Activated naive CD4-positive, alpha-beta T cell treated with anti-CD3 and anti-CD28 coated beads, Interleukin-2, amount 10 ng/mL, durations not matched to agents 7 days and 5 days (primary cell): ENCODE measurements at regions not wholly inside any gene's neighbourhood (a gene's known extent, or its start where the extent isn't known, plus 50 kb on each side); places are given as distances from the start of the nearest gene placed in this dataset.
"Not testable (repeated sequence)": the region's sequence is repeated elsewhere in the genome, so short reads cannot be mapped to it uniquely, and the experiment has no call there.

Experiments used
- CTCF ChIA-PET: fragments of 350-600 bp; sonication (Branson Sonifier 250); formaldehyde crosslinking; loops from one replicate; lab custom pipeline; 2021; ENCODE audit warnings: antibody characterized with exemption; lab: Charles Lee
- DNase-seq: peaks from one replicate; pipeline ENCODE4 v3.0.0-alpha.2; 2020
- H3K27ac Mint-ChIP-seq: one replicate; pipeline ENCODE4 v1.8.0; 2021; ENCODE audit warnings: mild to moderate bottlenecking, moderate library complexity, mixed read lengths
- H3K27me3 Mint-ChIP-seq: one replicate; pipeline ENCODE4 v1.8.0; 2021; ENCODE audit warnings: mild to moderate bottlenecking, mixed read lengths
- H3K36me3 Mint-ChIP-seq: one replicate; pipeline ENCODE4 v1.8.0; 2021; ENCODE audit warnings: mixed read lengths
- H3K4me1 Mint-ChIP-seq: one replicate; pipeline ENCODE4 v1.8.0; 2021; ENCODE audit warnings: mixed read lengths
- H3K4me3 Mint-ChIP-seq: one replicate; pipeline ENCODE4 v1.8.0; 2021; ENCODE audit warnings: mild to moderate bottlenecking, moderate library complexity, mixed read lengths
- H3K9me3 Mint-ChIP-seq: one replicate; pipeline ENCODE4 v1.8.0; 2021; ENCODE audit warnings: mixed read lengths

DNA sequence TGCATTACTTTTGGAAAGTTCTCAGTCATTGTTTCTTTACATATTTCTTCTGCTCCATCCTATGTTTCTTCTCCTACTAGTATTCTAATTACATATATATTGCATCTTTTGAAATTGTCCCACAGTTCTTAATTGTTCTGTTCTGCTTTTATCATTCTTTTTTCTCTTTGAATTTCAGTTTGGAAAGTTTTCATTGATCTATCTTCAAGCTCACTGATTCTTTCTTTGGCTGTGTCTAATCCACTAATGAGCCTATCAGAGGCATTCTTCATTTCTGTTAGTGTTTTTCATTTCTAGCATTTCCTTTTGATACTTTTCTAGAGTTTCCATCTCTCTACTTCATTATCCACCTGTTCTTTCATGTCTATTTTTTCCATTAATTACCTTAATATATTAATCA, 159.0 kb upstream of the KCNJ15 start:
- Mint-ChIP-seq H3K4me3 (no peak overlapping the region), H3K27ac (no peak overlapping the region), H3K4me1 (no peaks in the 10 kb centered on the region), H3K36me3 (no peaks in the 10 kb centered on the region), H3K9me3 (no peaks in the 10 kb centered on the region), H3K27me3 (peaks cover 21% of the 10 kb centered on the region)
- CTCF ChIA-PET: no interaction called here
- DNase-seq: no peak

DNA sequence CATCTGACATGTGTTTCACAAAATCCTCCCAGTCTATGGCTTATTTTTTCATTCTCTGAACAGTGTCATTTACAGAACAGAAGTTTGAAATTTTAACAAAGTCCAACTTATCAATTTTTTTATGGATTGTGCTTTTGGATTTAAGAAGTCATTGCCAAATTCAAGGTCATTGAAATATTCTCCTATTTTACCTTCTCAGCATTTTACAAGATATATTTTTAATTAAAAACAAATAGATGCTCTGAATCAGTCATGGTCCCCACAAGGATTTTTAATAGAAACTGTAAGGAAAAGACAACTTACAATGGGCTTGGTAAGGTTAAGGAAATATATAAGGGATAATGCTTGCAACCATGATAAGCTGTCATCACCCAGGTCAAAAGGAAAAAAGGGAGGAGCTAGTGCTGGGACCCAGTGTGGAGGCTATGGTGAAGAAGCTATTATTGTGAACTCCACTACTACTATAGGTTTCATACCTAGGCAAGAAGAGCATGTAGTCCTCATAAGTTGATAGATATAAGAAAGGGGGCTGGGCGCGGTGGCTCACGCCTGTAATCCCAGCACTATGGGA, 144.5 kb upstream of the KCNJ15 start:
- CTCF ChIA-PET: no interaction called here
- no peak for DNase-seq

GRCh38 chr21:38114717-38115333, 142.0 kb upstream of the KCNJ15 start:
- peaks cover 7% of the 10 kb centered on the region for H3K27me3 Mint-ChIP-seq
- peak overlapping the region; percentile 85 for H3K27ac Mint-ChIP-seq
- H3K9me3 Mint-ChIP-seq: peaks cover 10% of the 10 kb centered on the region
- CTCF ChIA-PET: no interaction called here
- H3K4me3 Mint-ChIP-seq: no peak overlapping the region
- DNase-seq: peak; percentile 29
- H3K36me3 Mint-ChIP-seq: peaks cover 14% of the 10 kb centered on the region
- H3K4me1 Mint-ChIP-seq: peaks cover 38% of the 10 kb centered on the region

More for the DNA sequence above, 144.5 kb upstream of the KCNJ15 start:
- peaks cover 38% of the 10 kb centered on the region for H3K4me1 Mint-ChIP-seq
- peaks cover 10% of the 10 kb centered on the region for H3K9me3 Mint-ChIP-seq
- H3K27me3 Mint-ChIP-seq: peaks cover 4% of the 10 kb centered on the region
- peaks cover 14% of the 10 kb centered on the region for H3K36me3 Mint-ChIP-seq
- H3K4me3 Mint-ChIP-seq: no peak overlapping the region
- H3K27ac Mint-ChIP-seq: peak overlapping the region; percentile 67

DNA sequence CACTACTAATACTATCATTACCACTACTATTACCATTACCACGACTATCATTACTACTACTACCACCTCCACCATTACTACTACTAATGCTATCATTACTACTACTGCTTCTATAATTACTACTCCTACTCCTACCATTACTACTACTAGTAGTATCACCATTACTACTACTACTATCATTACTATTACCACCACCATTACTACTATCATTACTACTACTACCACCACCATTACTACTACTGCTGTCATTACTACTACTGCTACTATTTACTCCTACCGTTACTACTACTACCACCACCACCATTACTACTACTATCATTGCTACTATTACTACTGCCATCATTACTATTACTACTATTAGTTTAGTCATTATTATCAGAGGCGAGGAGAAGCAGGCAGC, 140.9 kb upstream of the KCNJ15 start:
- Mint-ChIP-seq H3K9me3 (peaks cover 10% of the 10 kb centered on the region), H3K4me3 (no peak overlapping the region), H3K4me1 (peaks cover 38% of the 10 kb centered on the region), H3K27ac (peak overlapping the region; percentile 10), H3K36me3 (peaks cover 14% of the 10 kb centered on the region), H3K27me3 (peaks cover 7% of the 10 kb centered on the region)
- DNase-seq: no peak
- CTCF ChIA-PET: no interaction called here

DNA sequence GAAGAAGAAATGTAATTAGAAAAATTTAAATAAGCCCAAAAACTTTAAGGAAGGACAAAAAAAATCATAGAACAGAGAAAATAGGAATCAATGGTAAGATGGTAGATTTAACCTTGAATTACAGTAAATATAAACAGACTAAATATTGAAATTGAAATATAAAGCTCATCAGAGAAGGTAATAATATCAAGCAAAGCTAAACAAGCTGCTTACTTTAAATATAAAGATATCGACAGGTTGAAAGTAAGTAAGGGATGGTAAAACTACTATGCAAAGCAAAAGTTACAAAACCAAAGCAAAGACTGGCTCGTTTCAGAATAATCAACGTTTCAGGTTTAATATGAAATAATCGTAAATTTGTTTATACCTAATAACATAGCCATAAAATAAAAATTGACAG, 137.0 kb upstream of the KCNJ15 start:
- CTCF ChIA-PET: no interaction called here
- Mint-ChIP-seq H3K27ac (no peak overlapping the region), H3K4me3 (no peak overlapping the region), H3K27me3 (peaks cover 3% of the 10 kb centered on the region), H3K4me1 (peaks cover 16% of the 10 kb centered on the region), H3K36me3 (no peaks in the 10 kb centered on the region), H3K9me3 (no peaks in the 10 kb centered on the region)
- no peak for DNase-seq

- H3K27ac Mint-ChIP-seq, H3K4me3 Mint-ChIP-seq, H3K9me3 Mint-ChIP-seq, H3K27me3 Mint-ChIP-seq, H3K4me1 Mint-ChIP-seq, DNase-seq, H3K36me3 Mint-ChIP-seq, CTCF ChIA-PET: not testable (repeated sequence)
These were observed 136.2 kb upstream of the KCNJ15 start for GRCh38 chr21:38120679-38120983.

DNA sequence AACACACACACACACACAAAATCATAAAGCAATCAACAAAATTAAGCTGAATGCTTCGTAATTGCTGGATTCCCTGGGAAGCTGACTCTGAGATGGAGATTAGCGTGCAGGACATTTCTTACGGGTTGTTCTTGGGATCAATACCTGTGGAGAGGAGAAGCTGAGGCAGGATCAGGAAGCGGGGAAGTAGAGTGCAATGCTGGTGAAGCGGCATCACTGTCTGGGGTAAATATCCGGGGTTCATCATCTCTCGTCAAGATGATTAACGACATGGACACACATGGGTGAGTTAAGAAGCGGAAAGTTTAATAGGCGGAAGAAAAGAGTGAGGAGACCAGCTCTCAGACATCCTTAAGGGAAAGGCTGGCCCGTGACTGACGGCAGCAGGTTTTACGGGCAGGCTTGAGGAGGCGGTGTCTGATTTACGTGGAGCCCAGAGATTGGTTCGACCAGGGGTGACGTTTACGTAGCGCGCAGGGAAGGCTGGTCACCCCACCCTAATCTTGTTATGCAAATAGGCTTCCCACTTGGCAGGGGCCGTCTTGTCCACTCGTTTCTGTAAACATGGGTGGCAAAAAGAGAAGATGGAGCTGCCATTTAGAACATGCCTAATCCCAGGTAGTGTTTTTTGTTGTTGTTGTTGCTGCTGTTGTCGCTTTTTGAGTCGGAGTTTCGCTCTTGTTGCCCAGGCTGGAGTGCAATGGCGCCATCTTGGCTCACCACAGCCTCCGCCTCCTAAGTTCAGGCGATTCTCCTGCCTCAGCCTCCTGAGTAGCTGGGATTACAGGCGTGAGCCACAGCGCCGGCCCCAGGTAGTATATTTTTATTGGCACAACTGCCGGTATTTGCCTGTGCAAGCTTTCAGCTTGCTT, 135.6 kb upstream of the KCNJ15 start:
- no peak overlapping the region for H3K27ac Mint-ChIP-seq
- H3K27me3 Mint-ChIP-seq: peaks cover 3% of the 10 kb centered on the region
- no peaks in the 10 kb centered on the region for H3K9me3 Mint-ChIP-seq
- CTCF ChIA-PET: interaction anchor here (1.2 kb wide), 1 partner anchor 409 kb away, joined by 4 read pairs; no protein-coding TSS in a partner anchor
- DNase-seq: no peak
- H3K4me1 Mint-ChIP-seq: peaks cover 6% of the 10 kb centered on the region
- no peaks in the 10 kb centered on the region for H3K36me3 Mint-ChIP-seq
- no peak overlapping the region for H3K4me3 Mint-ChIP-seq

DNA sequence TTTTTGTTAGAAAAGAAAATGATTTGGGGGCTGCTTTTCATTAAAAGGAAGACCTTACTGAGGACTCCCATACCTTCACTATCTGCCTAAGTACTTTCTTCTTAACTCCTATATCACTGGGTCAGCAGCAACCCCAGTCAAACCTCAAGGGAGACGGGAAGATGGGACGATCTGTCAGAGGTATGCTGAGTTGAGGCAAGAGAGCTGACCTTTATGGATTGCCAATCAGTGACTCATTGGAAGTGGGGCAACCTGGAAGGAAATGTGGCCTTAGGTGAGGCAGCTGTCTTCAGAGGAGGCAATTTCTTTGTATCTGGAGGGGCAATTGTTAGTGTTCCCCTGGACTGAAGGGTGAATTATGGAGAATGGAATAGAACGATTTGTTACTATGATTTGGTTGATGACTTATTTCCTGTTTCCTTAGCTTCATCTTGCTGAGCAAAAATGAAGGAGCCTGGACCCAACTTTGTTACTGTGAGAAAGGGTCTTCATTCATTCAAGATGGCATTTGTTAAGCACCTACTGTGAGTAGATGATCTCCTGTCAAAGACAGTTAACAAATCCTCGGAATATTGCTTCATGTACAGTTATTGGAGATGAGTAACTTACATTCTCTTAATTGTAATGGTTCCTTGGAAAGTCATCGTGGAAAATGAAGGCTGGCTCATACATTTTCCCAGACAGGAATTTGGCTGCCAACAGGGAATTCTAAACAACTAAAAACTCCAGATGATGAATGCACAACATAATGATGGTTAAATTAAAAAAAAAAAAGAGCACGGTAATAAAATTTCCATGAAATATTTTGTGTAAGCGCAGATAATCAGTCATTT, 134.7 kb upstream of the KCNJ15 start:
- CTCF ChIA-PET: interaction anchor here (1.2 kb wide), 1 partner anchor 410 kb away, joined by 4 read pairs; no protein-coding TSS in a partner anchor
- no peak overlapping the region for H3K27ac Mint-ChIP-seq

DNA sequence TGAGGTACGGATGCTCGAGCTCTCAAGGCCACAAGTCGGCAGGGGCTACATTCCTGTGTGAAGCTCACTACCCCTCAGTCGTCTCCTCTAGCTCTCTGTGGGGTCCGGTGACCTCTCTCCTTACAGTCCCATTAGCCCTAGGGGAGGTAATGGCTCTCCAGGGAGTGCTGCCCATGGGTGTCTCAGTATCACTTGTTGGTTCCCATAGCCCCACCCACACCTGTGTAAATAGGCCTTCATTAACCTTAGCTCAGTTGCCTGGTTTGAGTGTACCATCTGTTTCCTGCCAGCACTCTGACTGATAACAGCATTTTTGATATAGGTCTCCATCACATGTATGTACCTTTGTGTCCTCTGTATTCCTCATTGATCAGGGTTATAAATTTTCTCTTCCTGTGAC, 133.2 kb upstream of the KCNJ15 start:
- H3K4me3 Mint-ChIP-seq: no peak overlapping the region
- CTCF ChIA-PET: interaction anchor here (0.7 kb wide), 1 partner anchor 423 kb away, joined by 3 read pairs; no protein-coding TSS in a partner anchor
- H3K27ac Mint-ChIP-seq: no peak overlapping the region
- no peaks in the 10 kb centered on the region for H3K36me3 Mint-ChIP-seq
- peaks cover 7% of the 10 kb centered on the region for H3K4me1 Mint-ChIP-seq
- no peak for DNase-seq
- no peaks in the 10 kb centered on the region for H3K9me3 Mint-ChIP-seq
- H3K27me3 Mint-ChIP-seq: peaks cover 1% of the 10 kb centered on the region

More for the DNA sequence above, 134.7 kb upstream of the KCNJ15 start:
- H3K4me3 Mint-ChIP-seq: no peak overlapping the region
- no peak for DNase-seq
- peaks cover 3% of the 10 kb centered on the region for H3K27me3 Mint-ChIP-seq
- no peaks in the 10 kb centered on the region for H3K9me3 Mint-ChIP-seq
- peaks cover 7% of the 10 kb centered on the region for H3K4me1 Mint-ChIP-seq
- no peaks in the 10 kb centered on the region for H3K36me3 Mint-ChIP-seq

DNA sequence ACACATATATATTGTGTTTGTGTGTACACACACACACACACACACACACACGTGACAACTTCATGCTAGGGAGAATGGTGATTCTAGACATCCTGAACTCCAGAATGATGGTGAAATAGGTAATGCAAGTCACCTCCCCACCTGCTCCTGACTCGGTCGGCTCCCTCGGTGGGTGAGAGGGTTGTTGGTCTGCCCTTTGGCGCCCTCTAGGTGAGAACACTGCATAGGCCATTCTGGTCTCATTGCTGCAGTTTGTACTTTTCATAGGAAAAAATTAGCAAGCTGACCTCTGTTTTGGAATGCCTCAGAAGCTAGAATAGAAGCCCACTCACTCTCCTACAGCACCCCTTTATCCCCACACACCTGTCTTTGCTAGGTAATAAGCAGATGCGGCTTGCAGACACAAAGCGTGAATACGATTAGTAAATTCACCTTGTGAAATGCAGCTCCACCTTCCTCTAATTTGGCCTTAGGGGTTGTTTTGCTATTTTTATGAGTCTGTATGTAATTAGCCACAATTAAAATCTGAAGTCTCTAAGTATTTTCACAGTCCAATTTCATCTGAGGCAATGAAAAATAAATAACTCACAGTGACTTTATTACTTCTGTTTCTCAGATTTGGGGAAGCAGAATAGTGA, 130.0 kb upstream of the KCNJ15 start:
- Mint-ChIP-seq H3K4me1 (peaks cover 7% of the 10 kb centered on the region), H3K27ac (no peak overlapping the region), H3K27me3 (peaks cover 6% of the 10 kb centered on the region), H3K36me3 (no peaks in the 10 kb centered on the region), H3K9me3 (no peaks in the 10 kb centered on the region), H3K4me3 (no peak overlapping the region)
- CTCF ChIA-PET: interaction anchor here (0.6 to 3.0 kb wide), 19 partner anchors 10 to 452 kb away, joined by 3 to 13 read pairs (median 3); no protein-coding TSS in a partner anchor
- peak; percentile 74 for DNase-seq

DNA sequence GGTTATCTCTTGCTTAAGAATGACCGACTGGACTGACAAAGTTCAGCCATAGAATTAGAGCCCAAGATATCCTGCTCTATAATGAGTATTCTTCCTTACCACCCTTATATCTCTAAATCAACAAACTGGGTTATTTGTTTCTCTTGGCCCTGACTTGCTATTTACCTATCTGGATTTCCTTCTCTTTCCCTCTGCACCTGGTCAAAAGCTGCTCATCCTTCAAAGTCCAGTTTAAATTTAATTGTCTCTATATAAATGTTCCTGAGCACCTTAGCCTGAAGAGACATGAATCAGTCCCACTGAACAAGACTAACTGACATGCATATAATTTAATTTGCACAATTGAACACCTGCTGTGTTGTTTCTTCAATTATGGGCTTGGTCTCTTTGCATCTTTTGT, 127.1 kb upstream of the KCNJ15 start:
- H3K4me1 Mint-ChIP-seq: peaks cover 3% of the 10 kb centered on the region
- H3K27me3 Mint-ChIP-seq: peaks cover 6% of the 10 kb centered on the region
- H3K27ac Mint-ChIP-seq: no peak overlapping the region
- no peaks in the 10 kb centered on the region for H3K36me3 Mint-ChIP-seq
- no peak overlapping the region for H3K4me3 Mint-ChIP-seq
- CTCF ChIA-PET: interaction anchor here (1.4 kb wide), 1 partner anchor 11 kb away, joined by 4 read pairs; no protein-coding TSS in a partner anchor
- no peaks in the 10 kb centered on the region for H3K9me3 Mint-ChIP-seq
- no peak for DNase-seq

GRCh38 chr21:38133240-38133639, 123.6 kb upstream of the KCNJ15 start:
- Mint-ChIP-seq H3K27me3 (peaks cover 6% of the 10 kb centered on the region), H3K27ac (no peak overlapping the region), H3K36me3 (no peaks in the 10 kb centered on the region), H3K9me3 (no peaks in the 10 kb centered on the region), H3K4me1 (no peaks in the 10 kb centered on the region), H3K4me3 (no peak overlapping the region)
- DNase-seq: no peak
- CTCF ChIA-PET: no interaction called here

DNA sequence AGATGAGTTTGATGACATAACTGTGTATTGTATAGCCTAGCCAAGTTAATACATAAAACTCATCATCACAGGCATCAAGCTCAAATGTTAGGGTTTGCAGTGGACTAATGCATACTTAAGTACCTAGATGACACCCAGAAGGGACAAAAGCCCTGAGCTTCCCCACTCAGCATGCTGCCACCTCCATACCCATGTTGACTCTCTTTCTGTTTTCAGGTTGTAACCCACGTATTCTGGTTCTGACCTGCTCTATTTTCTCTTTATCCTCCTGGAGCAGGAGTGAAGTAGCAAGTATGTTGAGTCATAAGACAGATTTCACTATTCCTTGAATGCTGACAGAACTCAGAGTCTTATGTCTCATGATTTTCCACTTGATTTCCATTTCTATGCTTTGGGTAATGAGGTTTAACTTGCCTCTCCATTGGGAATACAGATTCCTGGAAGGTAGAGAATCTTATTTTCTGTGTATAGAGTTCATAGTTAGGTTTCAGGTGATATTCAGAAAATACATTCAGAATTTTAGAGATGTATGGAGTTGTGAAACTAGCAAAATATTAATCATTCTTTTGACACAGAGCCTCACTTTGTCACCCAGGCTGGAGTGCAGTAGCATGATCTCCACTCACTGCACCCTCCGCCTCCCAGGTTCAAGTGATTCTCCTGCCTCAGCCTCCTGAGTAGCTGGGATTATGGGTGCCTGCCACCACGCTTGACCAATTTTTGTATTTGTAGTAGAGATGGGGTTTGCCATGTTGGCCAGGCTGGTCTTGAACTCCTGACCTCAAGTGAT, 122.5 kb upstream of the KCNJ15 start:
- Mint-ChIP-seq H3K27ac (no peak overlapping the region), H3K36me3 (no peaks in the 10 kb centered on the region), H3K4me1 (no peaks in the 10 kb centered on the region), H3K27me3 (peaks cover 6% of the 10 kb centered on the region), H3K9me3 (no peaks in the 10 kb centered on the region), H3K4me3 (no peak overlapping the region)
- no peak for DNase-seq
- CTCF ChIA-PET: no interaction called here
